ENCODE measurements at regions not wholly inside any gene's neighbourhood (a gene's known extent, or its start where the extent isn't known, plus 50 kb on each side); places are given as distances from the start of the nearest gene placed in this dataset.

DNA sequence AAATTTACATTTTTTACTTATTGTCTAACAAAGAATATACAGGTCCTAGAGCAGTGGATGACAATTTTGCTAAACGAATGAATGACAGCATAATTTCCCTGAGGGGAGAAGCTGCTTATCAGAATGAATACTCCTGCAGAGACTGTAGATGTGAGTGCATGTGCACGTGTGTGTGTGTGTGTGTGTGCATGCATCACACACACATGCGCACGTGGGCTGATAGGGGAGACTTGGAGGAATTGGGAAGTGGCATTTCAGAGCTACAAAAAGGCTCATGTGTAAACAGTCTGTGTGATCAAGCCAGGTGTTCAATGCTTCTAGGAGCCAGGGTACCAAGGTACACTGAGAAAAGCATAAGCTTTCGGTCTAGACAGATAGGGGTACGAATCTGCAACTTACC is 93.5 kb upstream of the SASH1 start:
- TF ChIP-seq, protein P1, sequence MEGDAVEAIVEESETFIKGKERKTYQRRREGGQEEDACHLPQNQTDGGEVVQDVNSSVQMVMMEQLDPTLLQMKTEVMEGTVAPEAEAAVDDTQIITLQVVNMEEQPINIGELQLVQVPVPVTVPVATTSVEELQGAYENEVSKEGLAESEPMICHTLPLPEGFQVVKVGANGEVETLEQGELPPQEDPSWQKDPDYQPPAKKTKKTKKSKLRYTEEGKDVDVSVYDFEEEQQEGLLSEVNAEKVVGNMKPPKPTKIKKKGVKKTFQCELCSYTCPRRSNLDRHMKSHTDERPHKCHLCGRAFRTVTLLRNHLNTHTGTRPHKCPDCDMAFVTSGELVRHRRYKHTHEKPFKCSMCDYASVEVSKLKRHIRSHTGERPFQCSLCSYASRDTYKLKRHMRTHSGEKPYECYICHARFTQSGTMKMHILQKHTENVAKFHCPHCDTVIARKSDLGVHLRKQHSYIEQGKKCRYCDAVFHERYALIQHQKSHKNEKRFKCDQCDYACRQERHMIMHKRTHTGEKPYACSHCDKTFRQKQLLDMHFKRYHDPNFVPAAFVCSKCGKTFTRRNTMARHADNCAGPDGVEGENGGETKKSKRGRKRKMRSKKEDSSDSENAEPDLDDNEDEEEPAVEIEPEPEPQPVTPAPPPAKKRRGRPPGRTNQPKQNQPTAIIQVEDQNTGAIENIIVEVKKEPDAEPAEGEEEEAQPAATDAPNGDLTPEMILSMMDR (IDR thresholded peaks at IDR 0.05; ENCODE audit: insufficient read depth, low read length), result no peak
- TF ChIP-seq, protein P2, sequence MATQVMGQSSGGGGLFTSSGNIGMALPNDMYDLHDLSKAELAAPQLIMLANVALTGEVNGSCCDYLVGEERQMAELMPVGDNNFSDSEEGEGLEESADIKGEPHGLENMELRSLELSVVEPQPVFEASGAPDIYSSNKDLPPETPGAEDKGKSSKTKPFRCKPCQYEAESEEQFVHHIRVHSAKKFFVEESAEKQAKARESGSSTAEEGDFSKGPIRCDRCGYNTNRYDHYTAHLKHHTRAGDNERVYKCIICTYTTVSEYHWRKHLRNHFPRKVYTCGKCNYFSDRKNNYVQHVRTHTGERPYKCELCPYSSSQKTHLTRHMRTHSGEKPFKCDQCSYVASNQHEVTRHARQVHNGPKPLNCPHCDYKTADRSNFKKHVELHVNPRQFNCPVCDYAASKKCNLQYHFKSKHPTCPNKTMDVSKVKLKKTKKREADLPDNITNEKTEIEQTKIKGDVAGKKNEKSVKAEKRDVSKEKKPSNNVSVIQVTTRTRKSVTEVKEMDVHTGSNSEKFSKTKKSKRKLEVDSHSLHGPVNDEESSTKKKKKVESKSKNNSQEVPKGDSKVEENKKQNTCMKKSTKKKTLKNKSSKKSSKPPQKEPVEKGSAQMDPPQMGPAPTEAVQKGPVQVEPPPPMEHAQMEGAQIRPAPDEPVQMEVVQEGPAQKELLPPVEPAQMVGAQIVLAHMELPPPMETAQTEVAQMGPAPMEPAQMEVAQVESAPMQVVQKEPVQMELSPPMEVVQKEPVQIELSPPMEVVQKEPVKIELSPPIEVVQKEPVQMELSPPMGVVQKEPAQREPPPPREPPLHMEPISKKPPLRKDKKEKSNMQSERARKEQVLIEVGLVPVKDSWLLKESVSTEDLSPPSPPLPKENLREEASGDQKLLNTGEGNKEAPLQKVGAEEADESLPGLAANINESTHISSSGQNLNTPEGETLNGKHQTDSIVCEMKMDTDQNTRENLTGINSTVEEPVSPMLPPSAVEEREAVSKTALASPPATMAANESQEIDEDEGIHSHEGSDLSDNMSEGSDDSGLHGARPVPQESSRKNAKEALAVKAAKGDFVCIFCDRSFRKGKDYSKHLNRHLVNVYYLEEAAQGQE (IDR thresholded peaks at IDR 0.05; ENCODE audit: insufficient replicate concordance, low read depth), result no peak

Data from HL-60 (cell line).